Lung (tissue), 11 donors: ENCODE measurements at regions not wholly inside any gene's neighbourhood (a gene's known extent, or its start where the extent isn't known, plus 50 kb on each side); places are given as distances from the start of the nearest gene placed in this dataset.
A peak's percentile ranks its signal among the peaks of the same experiment; 100 is the strongest.

Source experiments
- ATAC-seq: fragments of 200-7000 bp; cut with Tn5 transposase; one replicate; pipeline ENCODE4 v1.9.1; 2020; ENCODE audit warnings: moderate number of reproducible peaks; ENCODE audit not compliant: insufficient read depth, low FRiP score
- DNase-seq, 3 donors: peaks; one replicate each; pipeline ENCODE4 v3.0.0-alpha.2; 2013 to 2017
- H3K27ac ChIP-seq, 2 donors: one replicate each; pipeline ENCODE4 v1.5.1; 2013; ENCODE audit warnings: mild to moderate bottlenecking in 2 of 2, moderate library complexity in 2 of 2, control low read depth in 1 of 2, inconsistent platforms in 1 of 2, low read depth in 1 of 2, low read length in 1 of 2
- H3K27me3 ChIP-seq, 3 donors: one replicate each; pipeline ENCODE4 v1.5.1; 2013; ENCODE audit warnings: low read length in 2 of 3; ENCODE audit not compliant: control insufficient read depth in 3 of 3, insufficient read depth in 3 of 3
- H3K36me3 ChIP-seq, 4 donors: one replicate each; pipeline ENCODE4 v1.5.1; 2013; ENCODE audit warnings: low read length in 4 of 4, mild to moderate bottlenecking in 1 of 4, moderate library complexity in 1 of 4; ENCODE audit not compliant: control insufficient read depth in 4 of 4, insufficient read depth in 4 of 4
- H3K4me1 ChIP-seq, 5 donors: one replicate each; pipeline ENCODE4 v1.5.1; 2013; ENCODE audit warnings: low read length in 5 of 5, mild to moderate bottlenecking in 2 of 5, moderate library complexity in 1 of 5; ENCODE audit not compliant: control insufficient read depth in 5 of 5, insufficient read depth in 5 of 5
- H3K4me3 ChIP-seq: one replicate; pipeline ENCODE4 v1.5.1; 2013; ENCODE audit warnings: mild to moderate bottlenecking, control low read depth, moderate library complexity
- H3K9ac ChIP-seq, 2 donors: one replicate each; pipeline ENCODE4 v1.5.1; 2013; ENCODE audit warnings: low read length in 2 of 2, control low read depth in 1 of 2; ENCODE audit not compliant: insufficient read depth in 1 of 2
- H3K9me3 ChIP-seq, 4 donors: one replicate each; pipeline ENCODE4 v1.5.1; 2013; ENCODE audit warnings: low read length in 3 of 4, mild to moderate bottlenecking in 1 of 4, moderate library complexity in 1 of 4; ENCODE audit not compliant: control insufficient read depth in 4 of 4, insufficient read depth in 3 of 4
- CTCF ChIP-seq: IDR thresholded peaks from 2 replicates; pipeline ENCODE4 v1.5.1; 2012; ENCODE audit warnings: mild to moderate bottlenecking; ENCODE audit errors: control extremely low read depth, extremely low read depth
- WGBS, 2 donors: extraction: QIAGEN DNeasy Blood & Tissue Kit; methylation state at CpG; one replicate each; pipeline ENCODE4 v1.1.7; 2013; 5-methylcytosine and 5-hydroxymethylcytosine counted together
- donor health status: control.
- donor health status: control.
- donor health status: Bipolar disorder and iron deficiency.
- donor health status: healthy.
- donor health status: DM: yes; HTN: yes; CAD: no.

GRCh38 chr5:56465769-56466135, 232.6 kb upstream of the ANKRD55 start:
- Histone ChIP-seq H3K36me3 (no peaks in the 10 kb centered on the region), H3K27me3 (no peaks in the 10 kb centered on the region), H3K4me1 (peaks cover 0 to 29% (median 8%) of the 10 kb centered on the region in 5 donors), H3K27ac (peak overlapping the region in 1 of 2 donors; percentile 49), H3K4me3 (no peak overlapping the region), H3K9ac (no peak overlapping the region), H3K9me3 (no peaks in the 10 kb centered on the region)
- DNase-seq = no peak
- ATAC-seq = no peak
- WGBS, 2 donors = 72 to 81% methylated on average over 2 of the region's 2 CpGs
- TF ChIP-seq CTCF = no peak

- Histone ChIP-seq H3K9ac (no peak overlapping the region), H3K4me3 (no peak overlapping the region), H3K4me1 (peaks cover 4 to 35% (median 8%) of the 10 kb centered on the region in 5 donors), H3K27ac (peak overlapping the region; percentile 49 to 77), H3K9me3 (no peaks in the 10 kb centered on the region), H3K27me3 (no peaks in the 10 kb centered on the region), H3K36me3 (no peaks in the 10 kb centered on the region)
- no peak for TF ChIP-seq CTCF
- WGBS, 2 donors = 51 to 56% methylated on average over 10 of the region's 10 CpGs
- no peak for ATAC-seq
- DNase-seq = peak in 2 of 3 donors; percentile 62 to 79
Observed at GRCh38 chr5:56464935-56465768, 232.0 kb upstream of the ANKRD55 start.

DNA sequence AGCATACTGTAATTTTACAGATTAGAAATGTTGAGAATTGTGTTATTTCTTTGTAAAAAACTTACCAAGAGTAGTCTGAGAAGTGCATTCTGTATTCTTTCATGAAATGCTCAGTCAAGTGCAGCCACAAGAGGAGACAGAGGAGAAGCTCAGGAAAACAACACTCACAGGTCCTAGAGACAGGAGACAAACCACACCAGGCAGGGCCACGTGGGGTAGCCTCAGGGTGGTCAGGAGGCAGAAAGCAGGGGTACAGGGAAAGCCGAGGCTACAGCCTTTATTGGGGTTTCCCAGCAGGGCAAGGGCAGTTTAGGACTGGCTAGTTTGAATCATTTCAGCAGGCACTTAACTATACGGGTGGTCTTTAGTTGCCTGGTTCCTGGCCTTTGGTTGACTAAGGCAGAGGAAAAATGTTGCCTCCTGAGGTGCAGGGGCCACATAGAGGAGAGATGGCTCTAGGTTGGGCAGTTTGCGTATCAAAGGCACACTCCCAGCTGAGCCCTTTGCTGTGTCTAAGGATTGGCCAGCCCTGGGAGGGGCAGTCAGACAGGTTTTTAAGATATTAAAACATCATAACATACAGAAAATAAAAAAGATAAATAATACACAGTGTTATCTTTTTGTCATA, 230.9 kb upstream of the ANKRD55 start:
- H3K27ac ChIP-seq = no peak overlapping the region
- no peaks in the 10 kb centered on the region for H3K27me3 ChIP-seq
- peaks cover 7 to 37% (median 8%) of the 10 kb centered on the region in 5 donors for H3K4me1 ChIP-seq
- no peaks in the 10 kb centered on the region for H3K36me3 ChIP-seq
- WGBS, 2 donors = 90 to 98% methylated on average over 4 of the region's 4 CpGs
- H3K4me3 ChIP-seq = no peak overlapping the region
- ATAC-seq (no peak), DNase-seq (peak in 2 of 3 donors; percentile 17 to 20)
- H3K9ac ChIP-seq = no peak overlapping the region
- TF ChIP-seq CTCF = no peak
- no peaks in the 10 kb centered on the region for H3K9me3 ChIP-seq
